Left cardiac atrium (tissue), 4 donors: ENCODE measurements at regions not wholly inside any gene's neighbourhood (a gene's known extent, or its start where the extent isn't known, plus 50 kb on each side); places are given as distances from the start of the nearest gene placed in this dataset.
A peak's percentile ranks its signal among the peaks of the same experiment; 100 is the strongest.
"Not testable (repeated sequence)": the region's sequence is repeated elsewhere in the genome, so short reads cannot be mapped to it uniquely, and the experiment has no call there.

Source experiments
- ATAC-seq, 2 donors: fragments of 200-7000 bp; cut with Tn5 transposase; one replicate each; pipeline ENCODE4 v1.9.1; 2020; ENCODE audit warnings: mild to moderate bottlenecking in 2 of 2, moderate library complexity in 2 of 2
- DNase-seq: peaks from one replicate; pipeline ENCODE4 v3.0.0-alpha.2; 2020
- intact Hi-C, 2 donors: fragments of 100-400 bp; cut with DNase I; formaldehyde crosslinking; loops; one replicate each; pipeline versions ENCODE4 v1.14.1 to v1.15.1; 2022 to 2023
- donor health status: DM: no; HTN: yes; CAD: no.
- donor health status: DM: no; HTN: yes; CAD: no; lungs with severe emphysema.
- donor health status: DM: yes; HTN: yes; CAD: no.
- donor health status: Dilated cardiomyopathy.

- ATAC-seq (no peak), DNase-seq (no peak)
- intact Hi-C loops, result loop anchor here in 1 of 2 donors (10.0 kb wide), 1 partner anchor 673 kb away; no protein-coding TSS in a partner anchor
Observed at GRCh38 chr3:24678021-24678420, 183.4 kb upstream of the THRB start.

GRCh38 chr3:24678421-24678865 lies 183.8 kb upstream of the THRB start:
- intact Hi-C loops, result loop anchor here in 1 of 2 donors (10.0 kb wide), 1 partner anchor 674 kb away; no protein-coding TSS in a partner anchor
- DNase-seq (no peak), ATAC-seq (peak in 1 of 2 donors; percentile 36)

GRCh38 chr3:24679429-24679828 lies 184.8 kb upstream of the THRB start:
- ATAC-seq, result no peak
- intact Hi-C loops, result loop anchor here in 1 of 2 donors (10.0 kb wide), 1 partner anchor 675 kb away; no protein-coding TSS in a partner anchor
- DNase-seq, result no peak

GRCh38 chr3:24680214-24680967 lies 185.7 kb upstream of the THRB start:
- intact Hi-C loops, result loop anchor here in 1 of 2 donors (5.0 to 10.0 kb wide), 3 partner anchors 416 to 683 kb away; no protein-coding TSS in a partner anchor
- peak; percentile 78 to 86 for ATAC-seq
- DNase-seq, result peak; percentile 66

- DNase-seq, result no peak
- intact Hi-C loops, result loop anchor here in 1 of 2 donors (5.0 to 10.0 kb wide), 3 partner anchors 417 to 685 kb away; no protein-coding TSS in a partner anchor
- peak in 1 of 2 donors; percentile 52 for ATAC-seq
Observed at GRCh38 chr3:24682141-24682547, 187.5 kb upstream of the THRB start.

GRCh38 chr3:24683090-24683489 lies 188.4 kb upstream of the THRB start:
- no peak for ATAC-seq
- DNase-seq, result no peak
- intact Hi-C loops, result loop anchor here in 1 of 2 donors (5.0 to 10.0 kb wide), 3 partner anchors 418 to 686 kb away; no protein-coding TSS in a partner anchor

- intact Hi-C loops, result loop anchor here in 1 of 2 donors (5.0 to 10.0 kb wide), 3 partner anchors 419 to 687 kb away; no protein-coding TSS in a partner anchor
- no peak for ATAC-seq
- DNase-seq, result no peak
Observed at GRCh38 chr3:24683633-24684384, 189.2 kb upstream of the THRB start.

GRCh38 chr3:24684506-24685023 lies 189.9 kb upstream of the THRB start:
- intact Hi-C loops, result loop anchor here in 1 of 2 donors (5.0 to 10.0 kb wide), 3 partner anchors 420 to 687 kb away; no protein-coding TSS in a partner anchor
- ATAC-seq, result no peak
- DNase-seq, result no peak

GRCh38 chr3:24686808-24687207 lies 192.2 kb upstream of the THRB start:
- DNase-seq (no peak), ATAC-seq (no peak)
- intact Hi-C loops, result loop anchor here in 1 of 2 donors (10.0 kb wide), 2 partner anchors 422 to 502 kb away; no protein-coding TSS in a partner anchor

- no peak for DNase-seq
- no peak for ATAC-seq
- intact Hi-C loops, result loop anchor here in 1 of 2 donors (10.0 kb wide), 2 partner anchors 423 to 503 kb away; no protein-coding TSS in a partner anchor
Observed at GRCh38 chr3:24687671-24688070, 193.0 kb upstream of the THRB start.

- no peak for ATAC-seq
- intact Hi-C loops, result loop anchor here in 1 of 2 donors (10.0 kb wide), 2 partner anchors 424 to 504 kb away; no protein-coding TSS in a partner anchor
- no peak for DNase-seq
Observed at GRCh38 chr3:24688446-24689148, 193.9 kb upstream of the THRB start.

GRCh38 chr3:24689353-24689752 lies 194.7 kb upstream of the THRB start:
- ATAC-seq (no peak), DNase-seq (no peak)
- intact Hi-C loops, result loop anchor here in 1 of 2 donors (10.0 kb wide), 2 partner anchors 425 to 505 kb away; no protein-coding TSS in a partner anchor

- no peak for DNase-seq
- intact Hi-C loops, result no loop called here
- no peak for ATAC-seq
Observed at GRCh38 chr3:24690777-24691176, 196.1 kb upstream of the THRB start.

GRCh38 chr3:24699078-24699477 lies 204.4 kb upstream of the THRB start:
- intact Hi-C loops, ATAC-seq, DNase-seq: not testable (repeated sequence)

- intact Hi-C loops, result no loop called here
Observed at GRCh38 chr3:24704496-24704895, 209.8 kb upstream of the THRB start.

GRCh38 chr3:24707936-24708335 lies 213.3 kb upstream of the THRB start:
- DNase-seq (no peak), ATAC-seq (peak in 1 of 2 donors; percentile 25)
- intact Hi-C loops, result no loop called here

More at GRCh38 chr3:24704496-24704895, 209.8 kb upstream of the THRB start:
- peak; percentile 41 to 64 for ATAC-seq
- DNase-seq, result no peak

- no peak for ATAC-seq
Observed at GRCh38 chr3:24709956-24710355, 215.3 kb upstream of the THRB start.

GRCh38 chr3:24713516-24713915 lies 218.9 kb upstream of the THRB start:
- DNase-seq, result no peak
- intact Hi-C loops, result no loop called here
- no peak for ATAC-seq

More at GRCh38 chr3:24709956-24710355, 215.3 kb upstream of the THRB start:
- intact Hi-C loops, result no loop called here
- DNase-seq, result no peak
